ENCODE measurements at regions not wholly inside any gene's neighbourhood (a gene's known extent, or its start where the extent isn't known, plus 50 kb on each side); places are given as distances from the start of the nearest gene placed in this dataset.

DNA sequence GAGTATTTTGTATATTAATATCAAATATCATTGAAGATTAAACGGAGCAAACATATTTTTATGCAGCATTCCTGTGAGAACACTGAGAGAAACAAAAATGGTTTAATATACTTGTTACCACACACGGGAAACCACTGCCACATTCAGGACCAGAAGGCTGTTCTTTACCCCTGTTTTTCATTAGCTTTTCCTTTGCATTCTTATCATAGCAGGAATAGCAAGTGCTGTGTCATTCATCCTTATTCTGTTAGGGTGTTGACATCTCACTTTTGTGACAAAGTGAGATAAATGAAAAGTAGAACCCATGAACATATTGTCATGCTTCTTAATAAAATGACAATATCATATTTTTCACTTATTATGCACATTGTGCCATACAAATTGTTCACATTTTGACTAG lies 212.4 kb upstream of the NDST4 start:
- TF ChIP-seq, protein P1, sequence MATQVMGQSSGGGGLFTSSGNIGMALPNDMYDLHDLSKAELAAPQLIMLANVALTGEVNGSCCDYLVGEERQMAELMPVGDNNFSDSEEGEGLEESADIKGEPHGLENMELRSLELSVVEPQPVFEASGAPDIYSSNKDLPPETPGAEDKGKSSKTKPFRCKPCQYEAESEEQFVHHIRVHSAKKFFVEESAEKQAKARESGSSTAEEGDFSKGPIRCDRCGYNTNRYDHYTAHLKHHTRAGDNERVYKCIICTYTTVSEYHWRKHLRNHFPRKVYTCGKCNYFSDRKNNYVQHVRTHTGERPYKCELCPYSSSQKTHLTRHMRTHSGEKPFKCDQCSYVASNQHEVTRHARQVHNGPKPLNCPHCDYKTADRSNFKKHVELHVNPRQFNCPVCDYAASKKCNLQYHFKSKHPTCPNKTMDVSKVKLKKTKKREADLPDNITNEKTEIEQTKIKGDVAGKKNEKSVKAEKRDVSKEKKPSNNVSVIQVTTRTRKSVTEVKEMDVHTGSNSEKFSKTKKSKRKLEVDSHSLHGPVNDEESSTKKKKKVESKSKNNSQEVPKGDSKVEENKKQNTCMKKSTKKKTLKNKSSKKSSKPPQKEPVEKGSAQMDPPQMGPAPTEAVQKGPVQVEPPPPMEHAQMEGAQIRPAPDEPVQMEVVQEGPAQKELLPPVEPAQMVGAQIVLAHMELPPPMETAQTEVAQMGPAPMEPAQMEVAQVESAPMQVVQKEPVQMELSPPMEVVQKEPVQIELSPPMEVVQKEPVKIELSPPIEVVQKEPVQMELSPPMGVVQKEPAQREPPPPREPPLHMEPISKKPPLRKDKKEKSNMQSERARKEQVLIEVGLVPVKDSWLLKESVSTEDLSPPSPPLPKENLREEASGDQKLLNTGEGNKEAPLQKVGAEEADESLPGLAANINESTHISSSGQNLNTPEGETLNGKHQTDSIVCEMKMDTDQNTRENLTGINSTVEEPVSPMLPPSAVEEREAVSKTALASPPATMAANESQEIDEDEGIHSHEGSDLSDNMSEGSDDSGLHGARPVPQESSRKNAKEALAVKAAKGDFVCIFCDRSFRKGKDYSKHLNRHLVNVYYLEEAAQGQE (IDR thresholded peaks at IDR 0.05; ENCODE audit: insufficient read depth in 1 of 2, low read depth in 2 of 2, low read length in 1 of 2) = no peak
- TF ChIP-seq SIN3A (IDR thresholded peaks at IDR 0.05; ENCODE audit: borderline replicate concordance, insufficient read depth, low read depth, low read length) = no peak
- in situ Hi-C loops (cut with HindIII; ENCODE audit: low pct_unique_long_range_greater_than_20kb, low sequenced_read_pairs) = no loop called here
- H3K27me3 ChIP-seq (ENCODE audit: control insufficient read depth, insufficient read depth, low read length) = no peaks in the 10 kb centered on the region
- H3K9me3 ChIP-seq (ENCODE audit: control insufficient read depth, insufficient read depth, low read depth, low read length) = no peaks in the 10 kb centered on the region
- DNase-seq (ENCODE audit: low read depth, low spot score) (no peak), ATAC-seq (no peak)
- H3K4me3 ChIP-seq (ENCODE audit: low read depth in 2 of 2, low read length in 2 of 2) = no peak overlapping the region
- H3K27ac ChIP-seq (ENCODE audit: low read length) = no peak overlapping the region
- ChIA-PET POLR2A (no interaction called here), CTCF (no interaction called here)
- no peaks in the 10 kb centered on the region for H3K4me1 ChIP-seq (ENCODE audit: control insufficient read depth, insufficient read depth, low read length)
- no TSS peak for BruUV-seq (replicated peaks)
- intact Hi-C loops (cut with micrococcal nuclease; ENCODE audit: unreplicated experiment) = no loop called here
- H3K36me3 ChIP-seq (ENCODE audit: control insufficient read depth, insufficient read depth, low read length) = no peaks in the 10 kb centered on the region

DNA sequence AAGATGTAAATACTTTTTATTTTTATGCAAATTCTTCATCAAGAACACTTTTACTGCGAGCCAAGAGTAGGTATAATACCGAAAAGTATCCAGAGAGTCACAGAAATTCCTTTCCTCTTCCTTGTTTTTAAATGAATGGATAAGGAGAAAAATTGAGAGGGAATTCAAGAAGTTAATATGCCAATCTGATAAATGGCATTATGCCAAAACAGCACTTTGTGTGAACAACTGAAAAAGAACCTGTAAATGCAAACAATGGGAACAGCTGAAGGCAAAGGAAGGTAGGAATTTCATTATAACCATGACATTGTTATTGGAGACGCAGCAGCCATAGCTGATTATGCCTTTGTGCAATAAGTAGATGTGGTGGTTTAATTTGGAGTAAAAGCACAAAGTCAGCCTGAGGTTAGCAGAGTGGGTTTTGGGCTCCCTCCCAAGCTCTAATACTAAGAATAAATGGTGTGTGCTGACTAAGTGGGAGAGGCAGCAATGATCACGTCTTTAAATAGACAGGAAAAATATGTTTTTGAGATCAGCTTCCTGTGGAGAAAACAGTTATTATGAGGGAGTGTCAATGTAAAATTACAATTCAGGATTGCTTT lies 209.8 kb upstream of the NDST4 start:
- Histone ChIP-seq H3K27me3 (ENCODE audit: control insufficient read depth, insufficient read depth, low read length) (no peaks in the 10 kb centered on the region), H3K36me3 (ENCODE audit: control insufficient read depth, insufficient read depth, low read length) (no peaks in the 10 kb centered on the region), H3K4me1 (ENCODE audit: control insufficient read depth, insufficient read depth, low read length) (no peaks in the 10 kb centered on the region), H3K9me3 (ENCODE audit: control insufficient read depth, insufficient read depth, low read depth, low read length) (no peaks in the 10 kb centered on the region), H3K4me3 (ENCODE audit: low read depth in 2 of 2, low read length in 2 of 2) (no peak overlapping the region), H3K27ac (ENCODE audit: low read length) (no peak overlapping the region)
- no TSS peak for BruUV-seq (replicated peaks)
- intact Hi-C loops (cut with micrococcal nuclease; ENCODE audit: unreplicated experiment) = no loop called here
- TF ChIP-seq, protein P2, sequence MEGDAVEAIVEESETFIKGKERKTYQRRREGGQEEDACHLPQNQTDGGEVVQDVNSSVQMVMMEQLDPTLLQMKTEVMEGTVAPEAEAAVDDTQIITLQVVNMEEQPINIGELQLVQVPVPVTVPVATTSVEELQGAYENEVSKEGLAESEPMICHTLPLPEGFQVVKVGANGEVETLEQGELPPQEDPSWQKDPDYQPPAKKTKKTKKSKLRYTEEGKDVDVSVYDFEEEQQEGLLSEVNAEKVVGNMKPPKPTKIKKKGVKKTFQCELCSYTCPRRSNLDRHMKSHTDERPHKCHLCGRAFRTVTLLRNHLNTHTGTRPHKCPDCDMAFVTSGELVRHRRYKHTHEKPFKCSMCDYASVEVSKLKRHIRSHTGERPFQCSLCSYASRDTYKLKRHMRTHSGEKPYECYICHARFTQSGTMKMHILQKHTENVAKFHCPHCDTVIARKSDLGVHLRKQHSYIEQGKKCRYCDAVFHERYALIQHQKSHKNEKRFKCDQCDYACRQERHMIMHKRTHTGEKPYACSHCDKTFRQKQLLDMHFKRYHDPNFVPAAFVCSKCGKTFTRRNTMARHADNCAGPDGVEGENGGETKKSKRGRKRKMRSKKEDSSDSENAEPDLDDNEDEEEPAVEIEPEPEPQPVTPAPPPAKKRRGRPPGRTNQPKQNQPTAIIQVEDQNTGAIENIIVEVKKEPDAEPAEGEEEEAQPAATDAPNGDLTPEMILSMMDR (IDR thresholded peaks at IDR 0.05) = no peak
- TF ChIP-seq POLR2AphosphoS5 (IDR thresholded peaks at IDR 0.05; ENCODE audit: low read depth, low read length) (no peak), TCF7L2 (IDR thresholded peaks at IDR 0.05; ENCODE audit: low read depth, low read length) (no peak), SIN3A (IDR thresholded peaks at IDR 0.05; ENCODE audit: borderline replicate concordance, insufficient read depth, low read depth, low read length) (no peak)
- TF ChIP-seq, protein P1 (IDR thresholded peaks at IDR 0.05; ENCODE audit: insufficient read depth in 1 of 2, low read depth in 2 of 2, low read length in 1 of 2) = no peak
- in situ Hi-C loops (cut with HindIII; ENCODE audit: low pct_unique_long_range_greater_than_20kb, low sequenced_read_pairs) = no loop called here
- POLR2A ChIA-PET = no interaction called here
- CTCF ChIA-PET = no interaction called here
- no peak for DNase-seq (ENCODE audit: low read depth, low spot score)
- no peak for ATAC-seq
